K562 (cell line): ENCODE measurements at regions not wholly inside any gene's neighbourhood (a gene's known extent, or its start where the extent isn't known, plus 50 kb on each side); places are given as distances from the start of the nearest gene placed in this dataset.

Experiments used
- CBX3 ChIP-seq, 2 experiments: IDR thresholded peaks; 1 replicate in 1 of 2; 2 replicates in 1 of 2; pipeline ENCODE4 v1.6.1; 2012; ENCODE audit warnings: inconsistent platforms in 2 of 2, low read length in 2 of 2, borderline replicate concordance in 1 of 2, control low read depth in 1 of 2
- CREBBP ChIP-seq: IDR thresholded peaks from one replicate; pipeline ENCODE4 v1.6.1; 2012; ENCODE audit warnings: low read depth, mild to moderate bottlenecking, control low read depth, inconsistent platforms, low read length
- E4F1 ChIP-seq: fragments of 250-450 bp; sonication (Bioruptor Pico); IDR thresholded peaks from 2 replicates; pipeline ENCODE4 v1.5.0; 2021; ENCODE audit warnings: mild to moderate bottlenecking, borderline replicate concordance
- ETV5 ChIP-seq: sonication (generic); formaldehyde crosslinking; IDR thresholded peaks from 2 replicates; pipeline ENCODE4 v1.4.0; 2020; ENCODE audit warnings: low read depth, mild to moderate bottlenecking, missing genetic modification reagents
- MGA ChIP-seq: fragments of 450-650 bp; IDR thresholded peaks from 2 replicates; pipeline ENCODE4 v1.6.1; 2016; ENCODE audit warnings: mild to moderate bottlenecking, moderate library complexity
- XRCC4 ChIP-seq: IDR thresholded peaks from one replicate; pipeline ENCODE4 v1.6.1; 2011; ENCODE audit not compliant: insufficient read depth, insufficient read length; ENCODE audit errors: extremely low read depth
- ZBTB26 ChIP-seq: fragments of 450-650 bp; formaldehyde crosslinking; IDR thresholded peaks from 2 replicates; pipeline ENCODE4 v1.4.0; 2022; ENCODE audit warnings: missing genetic modification characterization
- ZNF589 ChIP-seq: fragments of 200-800 bp; sonication (Bioruptor generic); IDR thresholded peaks from 2 replicates; pipeline ENCODE4 v1.6.1; 2016; ENCODE audit warnings: low read depth, missing genetic modification characterization, missing compliant biosample characterization

GRCh38 chr2:39511605-39512433, 74.7 kb upstream of the MAP4K3 start (continued):
- no peak for TF ChIP-seq ZBTB26 (CRISPR knock-in tag)
- TF ChIP-seq ETV5, result 0 out of 2 replicates have a peak, but pooled peaks have one; percentile 30
- TF ChIP-seq CBX3 (IDR thresholded peaks at IDR 0.05; ENCODE audit: borderline replicate concordance in 1 of 2, low read length in 2 of 2), result no peak
- TF ChIP-seq XRCC4, result no peak
- TF ChIP-seq ZNF589 (CRISPR knock-in tag), result peak; percentile 91
- TF ChIP-seq CREBBP, result no peak
- no peak for TF ChIP-seq E4F1 (CRISPR knock-in tag)
- TF ChIP-seq MGA, result no peak
